ENCODE measurements at regions not wholly inside any gene's neighbourhood (a gene's known extent, or its start where the extent isn't known, plus 50 kb on each side); places are given as distances from the start of the nearest gene placed in this dataset.

GRCh38 chr7:125247514-125248098 lies 318.0 kb upstream of the POT1 start:
- TF ChIP-seq POLR3A (IDR thresholded peaks at IDR 0.05; ENCODE audit: borderline replicate concordance, extremely low read depth, insufficient read depth, insufficient read length) (no peak), USF2 (CRISPR knock-in tag; IDR thresholded peaks at IDR 0.05) (no peak), CCAR2 (IDR thresholded peaks at IDR 0.05; ENCODE audit: low read depth, low read length) (no peak), DNMT1 (IDR thresholded peaks at IDR 0.05) (no peak)
